WERI-Rb-1 (cell line): ENCODE measurements at regions not wholly inside any gene's neighbourhood (a gene's known extent, or its start where the extent isn't known, plus 50 kb on each side); places are given as distances from the start of the nearest gene placed in this dataset.

ENCODE experiments used
- DNase-seq: peaks from one replicate; pipeline ENCODE4 v3.0.0-alpha.2; 2020
- H3K27ac ChIP-seq: fragments of 250-450 bp; sonication (Bioruptor Pico); 2 replicates; pipeline ENCODE4 v1.5.1; 2020; ENCODE audit warnings: mild to moderate bottlenecking, moderate library complexity
- H3K27me3 ChIP-seq: fragments of 250-450 bp; sonication (Bioruptor Pico); 2 replicates; pipeline ENCODE4 v1.5.1; 2021; ENCODE audit warnings: mild to moderate bottlenecking, low read depth, moderate library complexity; ENCODE audit not compliant: insufficient read depth, severe bottlenecking
- H3K36me3 ChIP-seq: fragments of 250-450 bp; sonication (Bioruptor Pico); 2 replicates; pipeline ENCODE4 v1.5.1; 2020; ENCODE audit warnings: mild to moderate bottlenecking, moderate library complexity
- H3K4me3 ChIP-seq: 2 replicates; pipeline ENCODE4 v1.5.1; 2011; ENCODE audit warnings: low read depth, mild to moderate bottlenecking, control low read depth, low read length
- H3K9me3 ChIP-seq: fragments of 250-450 bp; sonication (Bioruptor Pico); 2 replicates; pipeline ENCODE4 v1.5.1; 2021; ENCODE audit warnings: mild to moderate bottlenecking, moderate library complexity; ENCODE audit not compliant: severe bottlenecking
- TF ChIP-seq, protein P1 (sequence below): IDR thresholded peaks from 2 replicates; pipeline ENCODE4 v1.5.1; 2011; ENCODE audit warnings: low read depth, mild to moderate bottlenecking, control low read depth, inconsistent platforms, low read length

DNA sequence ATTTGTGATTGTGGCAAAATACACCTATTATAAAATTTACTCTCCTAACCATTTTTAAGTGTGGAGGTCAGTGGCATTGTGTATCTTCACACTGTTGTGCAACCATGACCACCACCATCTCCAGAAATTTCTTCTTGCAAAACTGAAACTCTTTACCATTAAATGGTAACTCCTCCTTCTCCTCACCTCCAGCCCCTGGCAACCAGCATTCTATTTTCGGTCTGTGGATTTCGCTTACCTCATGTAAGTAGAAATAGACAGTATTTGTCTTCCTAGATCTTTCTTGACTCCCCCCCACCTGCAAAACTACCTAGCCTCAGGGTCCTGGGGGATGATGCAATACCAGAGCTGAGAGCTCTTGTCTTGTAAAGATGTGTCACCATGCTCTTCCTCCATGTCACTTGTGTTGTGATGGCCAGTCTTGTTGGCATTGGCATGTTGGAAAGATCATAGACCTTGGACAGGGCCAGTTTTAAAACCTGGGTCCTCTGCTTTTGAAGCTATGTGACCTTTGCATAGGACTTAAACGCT lies 71.1 kb upstream of the EMX2 start:
- no peak for DNase-seq
- H3K27ac ChIP-seq = no peak overlapping the region
- TF ChIP-seq, protein P1, sequence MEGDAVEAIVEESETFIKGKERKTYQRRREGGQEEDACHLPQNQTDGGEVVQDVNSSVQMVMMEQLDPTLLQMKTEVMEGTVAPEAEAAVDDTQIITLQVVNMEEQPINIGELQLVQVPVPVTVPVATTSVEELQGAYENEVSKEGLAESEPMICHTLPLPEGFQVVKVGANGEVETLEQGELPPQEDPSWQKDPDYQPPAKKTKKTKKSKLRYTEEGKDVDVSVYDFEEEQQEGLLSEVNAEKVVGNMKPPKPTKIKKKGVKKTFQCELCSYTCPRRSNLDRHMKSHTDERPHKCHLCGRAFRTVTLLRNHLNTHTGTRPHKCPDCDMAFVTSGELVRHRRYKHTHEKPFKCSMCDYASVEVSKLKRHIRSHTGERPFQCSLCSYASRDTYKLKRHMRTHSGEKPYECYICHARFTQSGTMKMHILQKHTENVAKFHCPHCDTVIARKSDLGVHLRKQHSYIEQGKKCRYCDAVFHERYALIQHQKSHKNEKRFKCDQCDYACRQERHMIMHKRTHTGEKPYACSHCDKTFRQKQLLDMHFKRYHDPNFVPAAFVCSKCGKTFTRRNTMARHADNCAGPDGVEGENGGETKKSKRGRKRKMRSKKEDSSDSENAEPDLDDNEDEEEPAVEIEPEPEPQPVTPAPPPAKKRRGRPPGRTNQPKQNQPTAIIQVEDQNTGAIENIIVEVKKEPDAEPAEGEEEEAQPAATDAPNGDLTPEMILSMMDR = no peak
- H3K4me3 ChIP-seq = no peak overlapping the region
- no peaks in the 10 kb centered on the region for H3K9me3 ChIP-seq
- H3K27me3 ChIP-seq = peaks cover 70% of the 10 kb centered on the region
- H3K36me3 ChIP-seq = no peaks in the 10 kb centered on the region

DNA sequence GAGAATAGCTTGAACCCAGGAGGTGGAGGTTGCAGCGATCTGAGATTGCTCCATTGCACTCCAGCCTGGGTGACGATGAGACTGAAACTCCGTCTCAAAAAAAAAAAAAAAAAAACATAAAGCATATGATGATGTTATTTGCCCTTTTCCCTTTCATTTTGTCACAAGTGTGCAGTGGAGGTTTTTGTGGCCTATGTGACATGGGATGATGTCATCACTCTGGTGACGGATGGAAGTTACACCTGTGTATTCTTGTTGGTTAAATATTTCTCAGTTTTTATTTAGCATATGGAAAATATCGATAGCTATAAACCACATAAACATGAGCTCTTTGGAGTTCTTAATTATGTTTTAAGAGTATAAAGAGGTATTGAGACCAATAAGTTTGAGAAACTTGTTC lies 71.8 kb upstream of the EMX2 start:
- Histone ChIP-seq H3K9me3 (no peaks in the 10 kb centered on the region), H3K27ac (no peak overlapping the region), H3K36me3 (no peaks in the 10 kb centered on the region), H3K4me3 (no peak overlapping the region), H3K27me3 (peaks cover 63% of the 10 kb centered on the region)
- TF ChIP-seq, protein P1 = no peak
- DNase-seq = no peak

DNA sequence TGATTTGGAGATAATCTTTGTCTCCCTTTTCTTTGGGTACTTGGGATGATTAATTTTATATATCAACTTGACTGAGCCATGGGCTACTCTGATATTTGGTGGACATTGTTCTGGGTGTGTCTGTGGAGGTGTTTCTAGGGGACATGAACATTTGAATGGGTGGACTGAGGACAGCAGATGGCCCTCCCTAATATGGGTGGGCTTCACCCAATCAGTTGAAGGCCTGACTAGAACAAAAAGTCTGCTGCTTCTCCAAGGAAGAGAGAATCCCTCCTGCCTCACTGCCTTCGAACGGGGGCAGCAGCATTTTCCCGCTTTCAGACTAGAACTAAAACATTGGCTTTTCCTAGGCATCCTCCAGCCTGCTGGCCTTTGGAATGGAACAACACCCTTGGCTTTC lies 73.9 kb upstream of the EMX2 start:
- H3K9me3 ChIP-seq = no peaks in the 10 kb centered on the region
- H3K4me3 ChIP-seq = no peak overlapping the region
- no peaks in the 10 kb centered on the region for H3K36me3 ChIP-seq
- TF ChIP-seq, protein P1 = no peak
- no peak for DNase-seq
- H3K27ac ChIP-seq = no peak overlapping the region
- peaks cover 57% of the 10 kb centered on the region for H3K27me3 ChIP-seq

DNA sequence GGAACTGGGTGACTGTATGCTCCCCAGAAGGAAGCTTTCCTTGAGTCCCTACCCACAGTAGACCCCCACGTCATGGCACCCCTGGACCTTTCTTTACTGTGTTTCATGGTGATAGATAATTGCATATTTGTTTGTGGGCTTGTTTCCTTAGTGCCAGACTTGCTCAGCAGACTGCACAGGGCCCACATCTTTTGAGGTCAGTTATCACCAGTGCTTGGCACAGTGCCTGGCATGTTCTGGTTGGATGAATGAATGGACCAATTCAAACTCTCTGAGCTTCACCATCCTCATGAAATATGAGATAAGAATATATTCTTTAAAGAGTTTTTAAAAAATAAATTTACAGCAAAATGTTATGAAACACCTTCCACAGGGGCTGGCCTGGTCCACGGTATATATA lies 78.4 kb upstream of the EMX2 start:
- no peaks in the 10 kb centered on the region for H3K36me3 ChIP-seq
- H3K9me3 ChIP-seq = peaks cover 5% of the 10 kb centered on the region
- H3K27ac ChIP-seq = no peak overlapping the region
- TF ChIP-seq, protein P1 = no peak
- peaks cover 47% of the 10 kb centered on the region for H3K27me3 ChIP-seq
- H3K4me3 ChIP-seq = no peak overlapping the region
- no peak for DNase-seq

DNA sequence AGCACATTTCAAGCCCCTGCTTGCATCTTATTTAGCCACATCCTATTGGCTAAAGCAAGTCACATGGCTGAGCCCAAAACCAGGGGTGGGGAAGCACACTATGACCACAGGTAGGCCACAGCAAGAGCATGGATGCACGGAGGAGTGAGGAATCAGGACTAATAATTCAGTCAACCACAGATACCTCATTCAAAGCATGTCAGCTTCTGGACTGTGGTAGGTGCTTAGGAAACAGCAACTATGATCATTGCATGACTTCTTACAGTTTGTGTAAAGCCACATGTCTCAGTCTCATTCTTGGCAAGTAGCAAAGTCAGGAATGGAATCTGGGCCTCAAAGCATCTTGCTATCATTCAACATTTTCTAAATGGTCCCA lies 79.0 kb upstream of the EMX2 start:
- TF ChIP-seq, protein P1 = no peak
- Histone ChIP-seq H3K4me3 (no peak overlapping the region), H3K27me3 (peaks cover 47% of the 10 kb centered on the region), H3K27ac (no peak overlapping the region), H3K36me3 (no peaks in the 10 kb centered on the region), H3K9me3 (peaks cover 5% of the 10 kb centered on the region)
- no peak for DNase-seq

DNA sequence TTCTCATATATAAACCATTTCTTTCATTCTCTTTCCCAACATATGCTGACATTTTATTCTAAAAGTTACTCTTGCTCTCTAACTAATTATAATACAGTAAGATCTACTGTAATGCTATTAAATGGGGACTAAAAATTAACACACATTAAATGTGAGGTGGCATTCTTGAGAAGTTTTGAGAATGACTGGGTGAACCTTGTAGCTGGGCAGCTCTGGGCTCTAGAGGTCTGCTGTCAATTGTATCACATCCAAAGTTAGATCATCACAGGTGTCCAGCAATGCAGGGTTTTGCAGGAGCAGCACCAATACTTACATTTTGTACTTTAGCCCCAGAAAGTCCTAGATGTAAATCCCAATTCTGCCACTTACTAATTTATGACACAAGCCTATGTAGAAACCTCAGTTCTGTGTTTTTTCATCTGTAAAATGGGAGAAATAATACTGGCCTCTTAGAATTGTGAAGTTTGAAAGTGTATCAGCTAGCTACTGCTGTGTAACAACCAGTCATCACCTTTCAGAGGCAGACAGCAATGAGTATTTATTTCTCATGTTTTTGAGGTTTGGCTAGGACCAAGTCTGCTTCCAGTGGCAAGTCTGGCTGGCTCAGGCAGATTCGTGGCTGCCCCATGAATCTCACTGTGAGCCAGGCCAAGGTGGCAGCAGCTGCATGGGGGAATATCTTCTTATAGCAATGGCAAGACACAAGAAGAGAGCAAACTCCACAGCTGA lies 79.6 kb upstream of the EMX2 start:
- Histone ChIP-seq H3K4me3 (no peak overlapping the region), H3K9me3 (peaks cover 5% of the 10 kb centered on the region), H3K27ac (no peak overlapping the region), H3K27me3 (peaks cover 47% of the 10 kb centered on the region), H3K36me3 (no peaks in the 10 kb centered on the region)
- no peak for DNase-seq
- TF ChIP-seq, protein P1 = no peak
